GM18502 (cell line): ENCODE measurements at regions not wholly inside any gene's neighbourhood (a gene's known extent, or its start where the extent isn't known, plus 50 kb on each side); places are given as distances from the start of the nearest gene placed in this dataset.

Experiments used
- ATAC-seq: cut with Tn5 transposase; IDR thresholded peaks from one replicate; pipeline ENCODE4 v1.9.1; 2021; ENCODE audit warnings: mild to moderate bottlenecking; ENCODE audit not compliant: unreplicated experiment, poor library complexity

DNA sequence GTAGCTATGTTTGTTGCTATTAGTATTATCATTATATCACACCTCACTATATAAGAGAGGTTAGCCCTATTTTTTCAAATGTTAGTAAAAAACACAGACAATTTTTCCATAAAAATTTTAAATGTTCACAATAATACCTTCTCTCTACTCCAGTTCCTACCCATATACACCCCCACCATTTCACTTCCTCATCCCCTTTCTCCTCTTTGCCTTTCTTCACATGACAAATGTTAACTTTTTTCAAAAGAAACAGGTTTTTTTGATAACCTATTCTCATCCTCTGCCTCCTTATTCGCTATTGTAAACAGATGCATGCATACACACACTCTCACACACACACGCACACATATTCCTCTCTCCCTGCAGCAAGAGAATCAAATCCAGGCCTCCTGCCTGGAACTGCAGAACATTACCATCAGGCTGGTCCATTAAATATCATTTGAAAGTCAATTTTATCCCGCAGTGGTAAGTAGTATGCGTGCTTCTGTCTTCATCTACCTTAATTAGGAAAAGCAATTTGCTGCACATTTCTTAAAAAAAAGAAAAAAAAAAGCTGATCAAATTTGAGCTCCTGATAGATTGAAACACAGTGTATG lies 55.5 kb downstream of the MID1IP1 start:
- ATAC-seq: no peak

DNA sequence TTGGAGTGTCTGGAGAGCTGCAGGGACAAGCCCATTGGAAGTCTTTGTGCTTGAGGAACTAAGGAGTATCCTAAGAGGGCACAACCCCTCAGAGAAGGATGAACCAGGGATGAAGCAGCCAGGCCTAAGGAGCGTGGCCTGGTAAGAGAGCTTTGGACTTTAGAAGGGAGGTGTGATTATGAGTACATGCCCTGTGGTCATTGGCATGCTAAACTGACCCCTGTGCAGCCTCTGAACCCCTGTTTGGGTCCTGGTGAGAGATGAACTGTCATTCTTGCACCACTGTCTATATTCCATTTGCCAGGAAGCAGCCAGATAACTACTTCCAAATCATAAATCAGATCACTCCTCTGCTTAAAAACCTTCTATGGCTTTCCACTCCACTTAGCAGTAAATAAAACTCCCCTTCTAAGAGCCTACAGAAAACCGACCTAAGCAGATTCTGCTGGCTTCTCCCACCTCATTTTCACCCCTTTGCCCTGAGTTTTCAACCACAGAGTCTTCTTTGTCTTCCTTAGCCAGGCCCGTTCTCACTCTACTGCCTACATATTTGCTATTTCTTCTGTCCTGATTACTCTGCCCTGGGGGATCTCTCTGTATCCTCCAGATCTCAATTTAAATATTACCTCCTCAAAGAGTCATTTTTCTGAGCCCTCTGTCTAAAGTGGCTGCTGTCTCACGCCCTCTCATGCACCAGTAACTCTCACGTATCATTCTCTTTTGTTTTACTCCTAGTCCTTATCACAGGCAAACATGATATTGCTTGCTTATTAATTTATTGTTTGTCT lies 56.7 kb downstream of the MID1IP1 start:
- no peak for ATAC-seq

DNA sequence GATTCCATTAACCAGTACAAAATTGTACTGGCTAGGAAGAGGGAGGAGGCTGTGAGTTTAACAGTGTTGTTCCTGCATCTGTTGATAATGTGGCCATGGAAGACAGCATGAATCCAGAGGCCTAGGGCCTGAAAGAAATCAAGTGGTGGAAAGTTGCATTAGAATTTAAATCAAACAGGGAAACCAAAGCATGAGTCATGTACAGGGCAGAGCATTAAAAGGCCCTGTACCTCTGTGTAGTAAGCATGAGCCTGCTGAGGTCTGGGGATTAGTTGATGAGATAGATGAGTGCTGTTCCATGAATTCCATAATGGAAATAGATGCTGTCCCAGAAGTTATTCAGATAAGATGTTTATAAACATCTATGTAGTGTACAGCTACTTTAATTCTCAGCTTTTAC lies 58.3 kb downstream of the MID1IP1 start:
- ATAC-seq: no peak

DNA sequence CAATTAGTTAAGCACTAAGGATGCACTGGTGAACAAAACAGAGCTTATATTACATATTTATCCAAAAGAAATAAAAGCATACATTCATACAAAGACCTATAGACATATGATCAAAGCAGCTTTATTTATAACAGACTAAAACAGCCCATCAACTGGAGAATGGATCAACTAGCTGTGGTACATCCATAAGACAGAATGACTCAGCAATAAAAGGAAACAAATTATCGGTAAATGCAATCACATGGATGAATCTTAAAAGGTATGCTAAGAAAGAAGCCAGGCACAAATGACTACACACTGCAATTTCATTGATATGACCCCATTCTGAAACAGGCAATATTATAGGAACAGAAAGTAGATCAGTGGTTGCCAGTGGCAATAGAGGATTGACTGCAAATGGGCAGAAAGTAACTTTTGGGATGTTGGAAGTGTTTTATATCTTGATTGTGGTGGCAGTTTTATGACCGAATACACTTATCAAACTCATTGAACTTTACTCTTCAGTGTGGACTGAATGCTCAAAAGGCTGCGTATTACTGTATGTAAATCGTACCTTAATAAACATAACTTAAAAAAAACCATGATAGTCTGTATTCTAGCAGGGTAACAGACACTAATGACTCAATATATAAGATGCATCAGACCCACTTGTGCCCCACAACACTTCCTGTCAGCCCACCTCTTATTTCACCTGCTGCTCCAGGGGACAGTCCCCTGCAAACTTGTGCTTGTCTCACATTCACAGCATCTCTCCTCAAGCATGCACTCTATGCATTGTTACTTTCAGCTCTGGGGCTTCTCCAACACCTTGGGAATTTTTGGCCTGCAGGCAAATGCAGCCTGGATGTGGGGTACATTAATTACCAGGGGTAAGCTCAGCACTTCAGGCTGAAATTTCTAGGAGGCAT lies 59.1 kb downstream of the MID1IP1 start:
- no peak for ATAC-seq

DNA sequence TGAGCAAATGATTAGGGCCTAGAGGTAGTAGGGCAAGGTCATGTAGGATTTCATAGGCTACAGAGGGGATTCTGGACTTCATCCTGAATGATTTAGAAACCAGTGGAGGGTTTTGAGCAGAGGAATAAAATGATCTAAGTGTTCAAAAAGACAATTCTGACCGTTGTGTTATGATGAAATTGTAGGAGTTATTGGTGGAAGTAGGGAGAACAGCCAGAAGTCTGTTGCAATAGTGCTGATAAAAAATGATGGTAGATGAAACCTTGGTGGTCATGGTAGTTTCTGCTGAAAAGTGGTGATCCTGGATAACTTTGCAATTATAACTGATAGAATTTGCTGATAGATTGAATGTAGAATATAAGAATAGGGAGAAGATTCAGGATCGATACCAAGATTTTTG lies 60.2 kb downstream of the MID1IP1 start:
- ATAC-seq: no peak

DNA sequence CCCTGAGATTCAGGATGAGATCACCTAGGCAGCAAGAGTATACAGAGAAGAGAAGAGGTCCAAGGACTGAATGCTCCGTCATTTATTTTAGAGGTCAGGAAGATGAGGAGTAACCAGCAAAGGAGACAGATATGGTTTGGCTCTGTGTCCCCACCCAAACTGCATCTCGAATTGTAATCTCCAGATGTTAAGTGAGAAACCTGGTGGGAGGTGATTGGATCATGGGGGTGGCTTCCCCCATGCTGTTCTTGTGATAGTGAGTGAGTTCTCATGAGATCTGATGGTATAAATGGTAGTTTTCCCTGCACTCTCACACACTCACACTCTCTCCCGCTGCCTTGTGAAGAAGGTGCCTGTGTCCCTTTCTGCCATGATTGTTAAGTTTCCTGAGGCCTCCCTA lies 60.8 kb downstream of the MID1IP1 start:
- no peak for ATAC-seq

DNA sequence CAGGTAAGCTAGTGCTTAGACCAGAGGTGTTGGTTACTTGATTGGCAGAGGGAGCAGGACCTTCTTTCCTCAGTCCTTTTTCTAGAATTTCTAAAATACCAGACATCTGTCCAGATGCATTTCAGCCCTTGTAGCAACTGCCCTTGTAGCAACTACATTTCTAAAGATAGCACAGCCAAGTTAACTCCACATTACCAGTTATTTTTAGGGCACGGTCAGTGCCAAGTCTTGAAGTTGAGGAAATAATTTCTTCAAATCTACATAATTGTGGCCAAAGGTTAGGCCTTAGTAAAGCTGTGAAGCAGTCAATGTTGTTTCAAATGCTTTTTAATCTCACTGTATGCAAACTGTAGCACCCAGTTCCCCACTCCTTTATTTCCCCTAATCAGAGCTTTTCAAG lies 62.9 kb downstream of the MID1IP1 start:
- no peak for ATAC-seq

DNA sequence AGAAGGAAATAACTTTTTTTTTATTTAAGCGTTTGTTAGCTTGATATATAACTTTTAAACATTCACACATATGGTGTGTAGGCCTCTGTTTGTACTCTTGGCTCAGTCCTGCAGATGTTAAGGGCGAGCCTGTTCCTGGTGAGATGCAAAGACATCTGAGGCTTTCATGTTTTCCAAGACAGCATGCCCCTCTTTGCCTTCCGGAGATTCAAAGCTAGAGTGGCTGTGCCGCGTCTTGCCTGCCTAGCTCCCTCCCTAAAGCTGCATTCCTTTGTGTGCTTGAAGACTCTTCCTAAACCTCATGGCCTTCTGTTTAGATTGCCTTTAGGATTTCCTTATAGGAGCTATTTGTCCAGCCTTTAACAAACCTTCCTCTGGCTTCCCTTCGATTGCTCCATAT lies 67.1 kb downstream of the MID1IP1 start:
- ATAC-seq: no peak

DNA sequence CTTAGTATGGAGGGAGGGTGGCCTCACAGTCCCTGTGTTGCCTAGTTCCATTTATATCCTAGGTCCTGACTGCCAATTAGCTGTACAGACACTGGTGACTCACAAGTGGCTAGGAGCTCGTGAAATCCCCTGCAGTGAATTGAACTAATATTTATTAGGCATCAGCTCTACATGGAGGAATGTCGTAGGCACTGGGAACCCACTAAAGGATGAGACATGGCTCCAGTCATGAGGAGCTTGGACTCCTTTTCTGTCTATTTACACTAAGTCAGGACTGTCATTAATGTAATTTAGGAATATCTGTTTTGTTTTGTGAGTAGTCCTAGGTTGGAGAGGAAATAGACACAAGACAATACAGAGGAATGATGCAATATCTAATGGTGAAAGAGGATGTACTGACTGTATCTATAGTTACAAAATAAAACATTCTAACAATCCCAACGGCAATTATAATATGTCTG lies 67.7 kb downstream of the MID1IP1 start:
- ATAC-seq: no peak

DNA sequence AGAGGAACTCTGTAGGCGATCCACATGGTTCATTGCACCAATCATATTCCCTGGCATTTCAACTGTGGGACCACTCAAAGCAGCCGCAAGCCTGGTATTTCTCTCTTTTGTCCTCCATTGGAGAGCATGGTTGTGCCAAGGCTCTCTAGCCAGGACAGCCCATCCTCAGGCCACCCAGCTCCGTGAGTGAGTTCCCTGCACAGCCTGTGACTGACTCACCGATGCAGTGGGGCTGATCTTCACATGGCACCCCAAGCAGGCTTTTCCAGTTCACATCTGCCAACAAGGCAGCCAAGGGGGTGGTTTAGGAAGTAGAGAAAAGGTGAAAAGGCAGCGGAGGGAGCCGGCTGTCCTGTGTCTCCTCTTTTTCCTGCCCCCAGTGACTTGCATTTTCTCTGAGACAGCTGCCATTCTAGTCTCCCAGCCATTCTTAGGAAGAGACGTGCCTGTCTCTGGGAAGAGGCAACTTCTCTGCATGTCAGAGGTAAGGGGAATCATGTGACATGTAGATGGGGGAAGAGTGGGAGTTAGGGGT lies 69.2 kb downstream of the MID1IP1 start:
- no peak for ATAC-seq

DNA sequence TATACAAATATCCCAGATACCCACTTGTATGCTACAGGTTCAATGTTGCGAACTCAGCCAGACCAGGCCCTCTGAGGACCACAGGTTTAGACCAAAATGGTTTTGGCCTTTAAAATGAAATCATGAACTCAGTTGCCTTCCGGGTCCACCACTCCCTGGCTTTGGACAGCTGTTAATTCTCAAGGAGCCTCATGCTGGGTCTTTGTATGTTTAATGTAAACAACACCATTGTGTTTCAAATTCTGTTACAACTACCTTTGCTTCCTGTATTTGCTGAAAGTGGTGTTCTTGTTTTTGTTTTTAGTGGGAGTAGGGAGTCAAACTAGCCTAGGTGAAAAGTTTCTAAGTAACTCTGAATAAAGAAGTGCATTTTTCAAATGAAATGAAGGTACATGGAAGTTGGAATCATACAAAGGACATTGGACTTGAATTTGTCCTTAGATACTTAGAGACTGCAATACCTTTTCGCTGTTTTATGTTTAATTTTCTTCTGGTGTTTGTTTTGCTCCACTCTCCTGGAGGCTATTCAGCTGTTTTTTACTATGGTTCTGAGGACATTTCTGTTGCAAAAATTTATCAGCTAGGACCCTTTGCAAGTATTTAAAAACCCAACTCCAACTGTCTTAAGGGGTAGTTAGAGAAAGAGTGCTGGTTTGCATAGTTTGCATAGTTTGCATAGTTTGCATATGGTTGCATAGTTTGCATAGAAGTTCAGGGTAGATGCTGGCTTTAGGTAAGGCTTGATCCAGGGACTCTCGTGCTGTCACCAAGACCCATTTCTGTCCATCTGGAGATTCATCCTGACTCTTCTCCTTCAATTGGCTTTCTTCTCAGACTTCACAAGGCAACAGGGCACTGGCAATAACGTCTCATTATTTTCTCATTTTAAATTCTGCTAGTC lies 70.1 kb downstream of the MID1IP1 start:
- no peak for ATAC-seq

DNA sequence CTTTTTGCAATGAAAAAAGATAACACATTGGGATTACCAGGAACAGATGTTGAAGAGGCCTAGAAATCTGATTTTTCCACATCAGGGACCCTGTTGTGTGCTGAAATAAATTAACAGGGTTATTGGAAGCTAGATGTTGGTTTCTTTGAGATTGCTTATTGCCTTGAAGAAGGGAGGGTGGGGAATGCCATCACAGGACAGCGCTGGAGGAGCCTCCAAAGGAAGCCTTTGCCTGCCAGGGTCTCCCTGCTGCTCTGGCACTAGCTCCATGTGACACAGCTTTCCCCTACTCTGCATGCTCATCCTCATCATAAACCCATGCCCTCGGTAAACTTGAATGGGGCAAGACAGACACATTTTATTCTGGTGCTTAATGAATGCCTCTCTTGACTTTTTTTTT lies 76.1 kb downstream of the MID1IP1 start:
- no peak for ATAC-seq

DNA sequence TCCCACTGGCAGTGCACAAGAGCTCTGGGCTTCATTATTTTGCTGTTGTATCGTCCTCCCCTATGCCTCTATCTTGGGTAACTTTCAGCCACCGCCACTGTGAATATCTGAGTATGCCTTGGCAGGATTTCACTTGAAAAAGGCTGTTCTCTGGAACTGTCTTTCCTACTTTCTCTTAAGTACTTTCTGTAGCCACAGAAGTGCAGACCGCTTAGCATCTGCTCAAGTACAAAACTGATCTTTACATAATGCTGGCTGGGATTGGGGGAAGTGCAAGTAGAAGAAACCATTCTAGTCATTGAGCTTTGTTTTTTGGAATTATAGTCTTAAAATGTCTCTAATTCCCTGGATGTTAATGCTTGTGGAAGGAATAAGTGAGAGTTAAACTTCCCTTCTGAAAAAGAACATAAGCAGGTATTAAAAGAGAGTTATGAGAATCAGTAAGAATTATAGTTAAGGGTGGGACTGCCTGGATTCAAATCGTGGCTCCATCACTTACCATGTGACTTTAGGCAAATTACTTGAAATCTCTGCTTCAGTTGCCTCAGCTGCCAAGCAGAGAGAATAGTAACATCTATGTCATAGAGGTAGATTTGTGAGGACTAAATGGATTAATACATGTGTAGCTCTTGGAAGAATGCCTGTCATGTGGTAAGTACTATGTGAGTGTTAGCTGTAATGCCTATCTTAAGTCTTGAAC lies 77.5 kb downstream of the MID1IP1 start:
- no peak for ATAC-seq

DNA sequence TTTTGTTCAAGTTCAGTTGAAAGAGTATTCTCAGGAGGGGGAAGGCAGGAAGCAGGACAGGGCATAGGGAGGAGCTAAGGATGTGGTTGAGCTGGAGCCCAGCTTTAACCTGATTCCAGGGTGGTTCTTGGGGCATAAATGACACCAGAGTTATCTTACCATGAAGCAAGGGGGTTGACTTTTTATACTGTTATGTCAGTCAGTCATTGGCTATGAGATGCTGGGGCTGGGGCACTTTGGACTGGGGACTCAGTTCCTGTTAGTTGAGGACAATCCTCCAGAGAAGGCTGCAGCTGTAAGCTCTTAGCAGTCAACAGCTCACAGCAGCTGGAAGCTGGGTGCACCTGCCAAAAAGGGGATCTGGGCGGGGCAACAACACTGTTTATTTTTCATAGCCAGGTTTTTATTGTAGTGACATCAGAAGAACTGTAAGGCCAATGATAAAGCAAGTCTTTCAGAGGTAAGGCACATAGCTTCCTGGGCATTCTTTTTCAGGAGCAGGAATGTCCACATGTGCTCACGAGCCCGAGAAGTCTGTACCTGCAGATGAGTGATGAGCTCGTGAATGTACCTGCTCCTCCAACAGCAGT lies 78.5 kb downstream of the MID1IP1 start:
- peak; percentile 61 for ATAC-seq

DNA sequence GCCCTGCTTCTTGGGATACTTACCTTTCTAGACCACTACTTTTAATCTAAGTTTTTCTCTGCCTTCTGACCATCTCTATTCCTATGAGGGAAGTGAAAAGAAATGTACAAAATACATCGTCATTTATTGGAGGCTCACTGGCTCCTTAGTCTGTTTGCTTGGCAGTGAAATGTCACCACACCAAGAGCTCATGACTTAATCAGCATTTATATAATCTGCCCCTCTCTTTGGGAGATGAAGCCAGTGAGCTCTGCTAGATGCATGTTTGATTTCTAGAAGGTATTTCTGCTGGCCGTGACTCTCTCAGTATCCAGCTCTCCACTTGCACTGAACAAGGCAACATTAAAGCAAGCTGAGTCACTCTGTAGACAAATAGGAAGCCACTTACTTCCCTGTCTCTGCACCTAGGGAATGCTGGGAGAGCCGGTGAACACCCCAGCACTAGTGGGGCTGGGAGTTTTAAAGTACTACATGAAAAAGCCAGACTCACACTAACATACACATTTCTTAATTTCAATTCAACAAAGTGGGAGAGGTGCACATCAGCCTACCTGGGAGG lies 79.1 kb downstream of the MID1IP1 start:
- no peak for ATAC-seq

DNA sequence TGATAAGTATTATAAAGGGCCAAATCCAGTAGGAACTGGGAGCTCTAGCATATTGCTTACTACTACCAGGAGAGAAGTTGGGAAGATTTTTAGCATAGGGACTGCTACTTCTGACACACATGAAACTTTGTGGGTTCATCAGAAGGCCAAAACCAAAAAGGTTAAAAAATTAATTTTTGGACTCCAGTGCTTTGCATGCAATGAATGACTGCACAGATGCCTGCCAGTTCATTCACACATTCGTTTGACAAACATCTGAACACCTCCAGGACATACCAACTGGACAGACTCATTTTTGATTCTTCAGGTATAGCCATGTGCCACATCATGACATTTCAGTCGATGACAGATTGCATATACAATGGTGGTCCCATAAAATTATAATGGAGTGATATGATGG lies 79.8 kb downstream of the MID1IP1 start:
- ATAC-seq: no peak

DNA sequence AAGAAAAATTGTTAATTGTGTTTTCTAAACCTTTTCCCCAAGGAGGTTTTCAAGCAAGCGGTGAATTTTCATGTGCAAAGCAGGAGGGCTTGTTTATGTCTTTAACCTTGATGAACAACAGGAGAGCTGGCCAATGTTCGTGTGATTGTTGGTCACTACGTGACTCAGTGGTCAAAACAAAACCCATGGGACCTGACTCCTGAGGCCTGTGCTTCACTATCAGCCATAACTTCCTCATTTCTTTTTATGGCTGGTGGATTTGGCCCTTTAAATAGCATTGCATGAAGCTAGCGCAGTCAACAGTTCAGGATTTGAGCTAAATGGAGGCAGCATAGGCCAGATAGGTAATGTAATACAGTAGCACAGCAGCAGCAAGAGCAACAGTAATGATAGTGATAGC lies 80.5 kb downstream of the MID1IP1 start:
- ATAC-seq: peak; percentile 40

DNA sequence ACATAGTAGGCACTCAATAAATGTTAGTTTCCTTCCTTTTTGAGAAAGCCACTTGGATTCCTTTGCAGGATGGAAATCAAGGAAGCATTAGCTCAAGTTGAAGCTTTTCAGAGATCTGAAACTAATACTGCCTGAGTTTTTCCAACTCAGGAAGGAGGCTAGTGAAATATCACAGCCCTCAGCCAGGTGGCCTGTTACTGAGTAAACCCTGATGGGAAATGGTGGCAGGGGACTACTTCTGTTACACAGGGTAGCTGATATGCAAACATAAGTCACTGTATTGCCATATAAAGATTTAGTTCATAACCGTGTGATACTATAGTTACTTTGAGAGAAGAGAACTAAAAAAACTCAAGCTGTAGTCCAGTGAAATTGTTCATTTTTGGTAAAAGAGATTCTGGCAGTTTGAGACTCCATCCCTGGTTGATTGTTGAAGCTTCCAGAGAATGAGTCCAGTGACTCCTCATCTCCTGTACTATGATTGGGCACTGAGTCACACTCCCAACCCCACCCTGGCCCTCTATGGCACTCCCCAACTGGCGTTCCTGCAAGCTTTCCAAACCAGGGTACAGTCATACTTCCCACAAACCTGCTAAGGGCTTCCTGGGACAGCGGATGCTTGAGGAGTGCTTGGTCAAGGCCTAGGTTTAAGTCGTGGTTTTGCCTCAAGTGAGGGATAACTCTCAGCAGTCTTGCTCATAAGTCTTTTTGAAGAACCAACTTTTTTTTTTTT lies 81.8 kb downstream of the MID1IP1 start:
- ATAC-seq: no peak
